HG02870 (cell line): ENCODE measurements at regions not wholly inside any gene's neighbourhood (a gene's known extent, or its start where the extent isn't known, plus 50 kb on each side); places are given as distances from the start of the nearest gene placed in this dataset.

Source experiments
- ATAC-seq: cut with Tn5 transposase; IDR thresholded peaks from one replicate; pipeline ENCODE4 v1.9.1; 2021; ENCODE audit warnings: mild to moderate bottlenecking, moderate library complexity; ENCODE audit not compliant: unreplicated experiment

DNA sequence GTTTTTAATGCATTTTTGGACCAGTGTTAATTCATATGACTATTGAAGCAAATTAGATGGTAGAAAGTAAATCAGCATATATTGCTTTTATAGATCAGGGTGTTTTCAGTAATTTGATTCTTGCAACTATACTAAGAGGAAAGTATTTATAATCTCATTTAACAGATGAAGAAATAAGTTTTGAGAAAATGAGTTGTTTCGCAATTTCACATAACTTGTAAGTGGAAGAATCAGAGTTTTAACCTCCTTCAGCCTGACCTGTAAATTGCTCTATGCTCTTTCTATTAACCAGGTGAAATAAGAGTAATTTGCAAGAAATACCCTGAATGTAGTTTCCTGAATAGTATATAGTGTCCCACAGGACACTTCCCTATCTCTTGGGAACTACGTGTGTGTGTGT is 1106.8 kb upstream of the RAG2 start:
- ATAC-seq: no peak

DNA sequence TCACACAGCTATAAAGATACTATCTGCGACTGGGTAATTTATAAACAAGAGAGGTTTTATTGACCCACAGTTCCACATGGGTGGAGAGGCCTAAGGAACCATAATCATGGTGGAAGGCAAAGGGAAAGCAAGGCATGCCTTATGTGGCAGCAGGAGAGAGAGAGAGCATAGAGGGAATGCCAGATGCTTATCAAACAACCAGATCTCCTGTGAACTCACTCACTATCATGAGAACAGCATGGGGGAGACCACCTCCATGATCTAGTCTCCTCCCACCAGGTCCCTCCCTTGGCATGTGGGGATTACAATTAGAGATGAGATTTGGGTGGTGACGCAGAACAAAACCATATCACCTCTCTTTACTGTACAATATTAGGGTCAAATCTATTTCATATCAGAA is 1101.6 kb upstream of the RAG2 start:
- no peak for ATAC-seq

DNA sequence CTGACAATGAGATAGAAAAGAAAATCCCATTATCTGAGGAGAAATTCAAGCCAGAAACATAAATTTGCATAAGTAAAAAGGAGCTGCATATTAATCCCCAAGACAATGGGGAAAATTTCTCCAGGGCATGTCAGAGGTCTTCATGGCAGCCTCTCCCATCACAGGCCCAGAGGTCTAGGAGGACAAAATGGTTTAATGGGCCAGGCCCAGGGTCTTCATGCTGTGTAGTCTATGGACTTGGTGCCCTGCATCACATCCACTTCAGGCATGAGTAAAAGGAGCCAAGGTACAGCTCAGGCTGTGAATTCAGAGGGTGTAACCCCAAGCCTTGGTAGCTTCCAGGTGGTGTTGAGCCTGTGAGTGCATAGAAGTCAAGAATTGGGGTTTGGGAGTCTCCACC is 1097.2 kb upstream of the RAG2 start:
- no peak for ATAC-seq

DNA sequence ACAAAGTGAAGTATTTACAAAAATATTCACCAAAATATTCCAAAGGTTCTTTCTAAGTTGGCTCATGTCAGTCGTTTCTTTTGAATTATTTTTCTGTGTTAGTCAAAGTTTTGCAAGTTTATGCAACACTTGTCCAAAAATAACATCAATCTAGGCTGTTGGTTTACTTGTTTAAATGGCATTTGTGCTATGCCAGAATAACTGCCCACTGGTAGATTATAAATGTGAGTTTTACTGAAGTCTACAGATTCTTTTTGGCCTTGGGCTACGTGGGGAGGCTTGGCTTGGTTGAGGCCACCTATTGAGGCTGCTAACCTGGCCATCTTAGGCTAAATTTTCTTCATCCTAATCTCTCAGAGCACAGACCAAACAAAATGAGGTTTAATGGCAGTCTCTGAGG is 1091.9 kb upstream of the RAG2 start:
- ATAC-seq: no peak

DNA sequence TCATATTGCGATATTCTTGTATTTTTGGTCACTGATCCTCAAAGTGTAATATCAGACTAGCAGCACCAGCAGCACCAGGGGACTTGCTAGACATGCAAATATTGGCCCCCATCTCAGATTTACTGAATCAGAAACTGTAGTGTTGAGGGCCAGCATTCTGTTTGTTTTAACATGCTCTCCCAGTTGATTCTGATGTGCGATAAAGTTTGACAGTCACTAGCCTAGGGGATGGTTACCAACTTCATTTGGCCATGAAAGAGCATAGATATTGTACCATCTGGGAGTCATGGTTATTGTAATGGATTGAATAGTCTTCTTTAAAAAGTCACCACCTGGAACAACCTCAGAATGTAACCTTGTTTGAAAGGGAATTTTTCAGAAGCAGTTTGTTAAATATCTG is 1090.4 kb upstream of the RAG2 start:
- no peak for ATAC-seq

DNA sequence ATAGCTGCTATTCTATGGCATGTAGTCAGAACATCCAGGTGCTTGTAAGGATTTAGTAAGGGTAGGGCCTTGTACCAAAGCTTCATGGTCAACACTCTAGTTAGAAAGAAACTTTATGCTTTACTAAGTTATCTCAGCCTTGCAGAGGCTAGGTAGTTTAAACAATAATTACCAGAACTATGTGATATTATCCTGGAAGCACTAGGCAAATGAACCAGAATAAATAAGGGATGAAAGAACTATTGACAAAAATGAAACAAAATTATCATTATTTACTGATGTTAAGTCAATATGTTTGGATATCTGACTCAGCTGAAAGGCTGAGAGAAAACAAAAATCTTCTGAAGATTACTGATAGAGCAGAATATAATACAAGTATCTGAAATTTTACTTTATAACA is 1089.1 kb upstream of the RAG2 start:
- no peak for ATAC-seq

DNA sequence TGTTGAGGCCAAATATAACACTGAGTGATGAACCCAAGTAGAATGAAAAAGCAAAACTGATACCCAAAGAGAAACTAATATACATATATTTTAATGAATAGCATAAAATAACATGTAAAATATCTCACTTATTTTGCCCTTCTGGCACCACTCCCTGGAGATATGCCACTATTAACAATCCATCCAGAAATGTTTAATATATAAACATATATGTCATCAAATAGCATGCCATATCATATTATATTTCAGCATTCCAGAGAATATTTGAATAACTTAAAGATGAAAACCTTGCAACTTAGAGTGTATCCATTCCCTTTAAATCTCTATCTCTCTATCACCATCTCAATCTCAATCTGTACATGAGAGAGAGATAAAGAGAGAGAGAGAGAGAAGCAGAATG is 1073.3 kb upstream of the RAG2 start:
- no peak for ATAC-seq

DNA sequence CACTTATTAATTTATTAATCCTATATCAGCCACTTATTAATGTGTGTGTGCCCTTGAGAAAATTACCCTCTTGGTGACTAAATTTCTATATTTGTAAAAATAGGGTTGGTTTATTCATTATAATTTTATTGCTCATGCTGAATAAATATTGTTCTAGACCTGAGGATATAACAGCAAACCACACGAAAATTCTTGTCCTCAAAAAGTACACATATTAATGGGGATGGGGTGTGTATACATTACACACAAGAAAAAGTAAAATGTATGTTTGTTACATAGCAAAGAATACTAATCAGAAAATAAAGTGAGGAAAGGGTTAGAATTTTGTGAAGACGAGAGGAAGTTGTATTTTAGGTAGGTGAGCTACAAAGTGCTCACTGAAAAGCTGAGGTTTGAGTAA is 1068.9 kb upstream of the RAG2 start:
- ATAC-seq: no peak

DNA sequence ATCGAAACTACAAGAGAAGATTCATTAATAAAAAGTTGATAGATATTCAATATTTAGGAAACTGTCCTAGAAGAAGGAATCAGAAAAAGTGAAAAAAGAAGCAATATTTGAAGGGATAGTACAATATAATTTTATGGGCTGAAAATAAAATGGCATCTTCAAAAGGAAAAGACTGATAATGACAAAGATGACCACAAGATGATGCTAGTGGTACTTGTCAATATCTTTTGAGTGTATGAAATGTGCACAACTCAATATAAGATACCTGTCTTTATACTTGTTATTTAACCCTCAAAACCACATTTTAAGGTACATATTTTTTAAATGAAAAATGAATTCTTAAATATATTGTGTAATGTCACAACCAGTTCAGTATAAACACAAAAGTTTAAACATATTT is 1059.6 kb upstream of the RAG2 start:
- no peak for ATAC-seq

DNA sequence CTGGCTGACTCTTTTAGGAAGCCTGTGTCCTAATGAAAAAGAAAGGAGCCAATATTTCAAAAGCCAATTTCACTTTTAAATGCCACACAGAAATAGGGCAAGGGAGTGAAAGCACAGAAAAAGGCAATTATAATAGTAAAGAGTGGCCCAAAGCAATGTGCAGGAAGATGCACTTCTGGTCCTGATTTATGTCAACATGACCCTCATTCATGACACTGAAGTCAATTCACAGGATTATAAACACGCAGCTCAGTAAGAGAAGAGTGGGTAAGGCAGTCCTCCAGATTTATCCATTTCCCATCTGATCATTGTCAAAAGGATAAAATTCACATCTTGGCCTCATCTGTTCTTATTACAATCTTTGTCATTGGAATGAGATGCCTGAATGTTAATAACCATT is 1049.7 kb upstream of the RAG2 start:
- ATAC-seq: no peak

DNA sequence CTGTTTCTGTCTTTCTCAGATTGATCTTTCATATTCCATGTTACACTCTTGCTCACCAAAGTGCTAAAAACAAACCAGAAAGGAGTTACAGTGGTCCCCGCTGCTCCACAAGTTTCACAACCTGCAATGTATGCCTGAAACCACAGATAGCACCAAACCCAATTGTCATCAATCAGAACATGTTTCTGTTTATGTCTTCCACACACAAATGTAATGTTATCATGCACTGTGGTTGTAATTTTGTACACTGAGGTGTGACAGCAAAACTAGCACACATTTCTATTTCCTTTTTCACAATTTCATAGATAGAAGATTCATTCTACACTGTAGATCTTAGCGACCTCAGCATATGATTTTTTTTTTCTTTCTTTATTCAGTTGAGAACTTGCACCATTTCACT is 1045.9 kb upstream of the RAG2 start:
- ATAC-seq: no peak

DNA sequence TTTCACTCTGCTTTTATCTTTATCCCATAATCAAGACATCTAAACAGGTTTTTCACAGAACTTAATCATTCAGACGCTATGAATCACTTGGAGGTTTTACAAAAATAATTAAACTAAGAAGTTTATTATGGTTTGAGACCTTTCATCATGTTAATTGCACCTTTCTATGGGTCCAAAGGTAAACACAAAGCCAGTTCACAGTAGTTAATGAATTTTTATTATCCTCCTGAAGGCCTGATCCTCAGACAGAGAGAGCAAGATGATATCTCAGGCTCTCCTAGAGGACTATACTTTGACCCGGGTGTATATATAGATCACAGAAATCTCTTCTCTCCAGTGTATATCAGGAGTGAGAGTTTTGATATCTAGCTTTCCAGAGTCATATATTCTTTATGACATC is 1044.3 kb upstream of the RAG2 start:
- no peak for ATAC-seq

DNA sequence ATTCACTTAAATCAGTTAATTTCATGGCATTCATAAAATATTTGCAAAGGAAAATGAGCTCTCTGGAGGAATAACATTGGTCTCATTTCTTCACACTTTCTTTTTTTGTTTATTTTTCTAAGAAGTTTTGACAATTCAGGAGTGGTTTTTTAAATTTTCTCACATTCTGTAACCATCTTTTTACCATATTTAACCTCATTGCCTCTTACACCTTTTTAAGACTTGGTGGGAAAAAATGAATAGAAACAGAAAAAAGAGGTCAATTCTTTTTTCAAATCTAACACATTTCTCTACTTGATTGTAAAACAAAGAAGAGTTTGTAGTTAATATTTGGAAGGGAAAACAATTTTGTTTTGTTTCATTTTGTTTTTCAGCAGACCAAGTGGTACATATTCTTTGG is 1034.7 kb upstream of the RAG2 start:
- no peak for ATAC-seq

DNA sequence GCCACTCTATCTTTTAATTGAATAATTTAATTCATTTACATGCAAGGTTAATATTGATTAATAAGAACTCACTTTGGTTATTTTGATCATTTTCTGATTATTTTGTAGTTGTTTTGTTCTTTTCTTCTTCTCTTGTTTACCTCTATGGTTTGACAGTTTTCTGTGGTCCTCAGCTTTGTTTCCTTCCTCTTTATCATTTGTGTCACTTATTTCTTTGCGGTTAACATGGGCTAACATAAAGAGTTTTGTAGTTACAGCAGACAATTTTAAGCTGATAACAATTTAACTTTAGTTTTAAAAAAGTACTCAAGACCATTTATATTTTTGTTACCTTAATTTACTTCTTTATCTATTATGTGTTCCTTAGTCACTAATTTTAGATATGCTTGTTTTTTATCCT is 1032.8 kb upstream of the RAG2 start:
- ATAC-seq: no peak

DNA sequence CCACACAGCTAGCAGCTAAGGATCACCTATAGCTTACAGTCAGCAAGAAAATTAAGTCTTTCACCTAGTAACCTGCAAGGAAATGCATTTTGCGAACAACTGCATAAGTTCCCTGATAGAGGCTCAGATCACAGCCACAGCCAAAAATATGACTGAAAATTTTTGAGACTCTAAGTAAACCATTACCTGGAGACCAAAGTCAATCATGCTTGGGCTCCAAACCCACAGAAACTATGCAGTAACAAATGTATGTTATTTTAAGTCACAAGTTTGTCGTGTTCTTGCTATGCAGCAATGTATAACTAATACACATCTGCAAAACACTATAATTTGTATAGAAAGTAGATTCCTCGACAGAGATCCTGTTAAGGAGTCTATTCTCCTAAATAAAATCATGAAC is 1025.7 kb upstream of the RAG2 start:
- no peak for ATAC-seq

DNA sequence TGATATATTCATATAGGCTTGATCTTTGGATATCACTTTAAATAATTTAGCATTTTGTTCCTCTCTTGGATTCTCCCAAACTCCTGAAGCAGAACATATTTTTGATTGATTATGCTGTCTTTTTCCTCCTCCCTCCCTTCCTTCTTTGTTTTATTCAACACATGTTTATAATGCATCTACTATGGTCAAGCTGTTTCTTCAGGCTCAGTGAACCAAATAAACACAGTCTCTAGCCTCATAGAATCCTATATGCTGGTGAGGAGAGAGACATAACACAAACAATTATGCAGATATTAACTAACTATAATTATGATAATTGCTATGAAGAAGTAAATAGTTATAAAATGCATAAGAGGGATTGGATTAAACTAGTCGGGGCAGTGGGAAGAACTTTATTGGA is 1023.6 kb upstream of the RAG2 start:
- ATAC-seq: no peak

DNA sequence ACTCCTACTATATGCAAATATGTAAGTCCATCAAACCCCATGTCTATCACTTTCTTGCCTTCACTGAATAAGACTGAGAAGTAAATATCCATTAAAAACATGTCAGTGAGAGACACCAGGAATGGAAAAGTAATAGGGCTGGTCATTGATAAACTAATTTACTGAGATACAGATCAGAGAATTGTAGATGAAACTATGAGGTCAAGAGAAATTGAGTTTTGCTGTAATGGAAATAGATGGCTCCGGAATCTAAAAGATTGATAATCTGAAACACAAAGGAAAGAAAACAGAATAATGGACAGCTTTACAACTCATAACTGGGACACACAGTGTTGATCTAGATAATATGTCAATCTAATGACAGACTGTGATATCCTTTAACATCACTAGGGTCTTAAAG is 1018.3 kb upstream of the RAG2 start:
- no peak for ATAC-seq

DNA sequence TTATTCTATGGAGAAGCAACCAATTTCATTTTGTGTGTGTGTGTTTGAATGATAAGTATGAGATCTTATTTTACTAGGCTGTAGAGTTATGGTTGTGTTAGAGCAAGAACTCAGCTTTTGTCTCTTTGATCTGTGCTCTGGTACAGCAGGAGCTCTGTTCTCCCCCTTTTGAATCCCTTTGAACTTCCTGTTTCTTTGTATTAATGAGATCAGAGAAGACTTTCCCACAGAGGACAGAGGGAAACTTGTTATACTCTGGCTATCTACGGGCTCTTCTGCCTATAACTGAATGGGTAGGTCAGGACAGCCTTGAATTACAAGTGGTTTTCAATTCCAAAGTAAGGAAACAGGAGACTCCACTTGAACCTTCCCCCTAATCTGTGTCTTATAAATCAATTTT is 1015.0 kb upstream of the RAG2 start:
- no peak for ATAC-seq

DNA sequence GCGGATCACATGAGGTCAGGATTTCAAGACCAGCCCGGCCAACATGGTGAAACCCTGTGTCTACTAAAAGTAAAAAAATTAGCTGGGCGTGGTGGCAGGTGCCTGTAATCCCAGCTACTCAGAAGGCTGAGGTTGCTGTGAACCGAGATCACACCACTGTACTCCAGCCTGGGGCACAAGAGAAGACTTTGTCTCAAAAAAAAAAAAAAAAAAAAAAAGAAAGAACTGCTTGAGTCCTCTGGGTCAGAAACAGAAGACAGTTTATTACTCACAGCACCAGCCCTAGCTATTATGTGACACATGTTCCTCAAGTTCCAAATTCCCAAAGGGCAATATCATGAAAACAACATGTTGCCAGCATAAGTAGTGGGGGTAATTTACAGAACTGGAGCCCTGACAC is 1014.1 kb upstream of the RAG2 start:
- ATAC-seq: no peak

DNA sequence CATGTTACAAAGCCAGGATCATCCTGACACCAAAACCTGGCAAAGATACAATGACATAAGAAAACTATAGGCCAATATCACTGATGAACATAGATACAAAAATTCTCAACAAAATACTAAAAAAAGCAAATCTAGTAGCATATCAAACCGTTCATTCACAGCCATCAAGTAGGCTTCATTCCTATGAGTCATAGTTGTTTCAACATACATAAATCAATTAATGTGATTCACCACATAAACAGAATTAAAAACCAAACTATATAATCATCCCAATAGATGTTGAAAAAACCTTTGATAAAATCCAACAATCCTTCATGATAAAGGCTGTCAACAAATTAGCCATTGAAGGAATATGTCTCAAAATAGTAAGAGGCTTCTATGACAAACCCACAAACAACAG is 1007.2 kb upstream of the RAG2 start:
- ATAC-seq: no peak

DNA sequence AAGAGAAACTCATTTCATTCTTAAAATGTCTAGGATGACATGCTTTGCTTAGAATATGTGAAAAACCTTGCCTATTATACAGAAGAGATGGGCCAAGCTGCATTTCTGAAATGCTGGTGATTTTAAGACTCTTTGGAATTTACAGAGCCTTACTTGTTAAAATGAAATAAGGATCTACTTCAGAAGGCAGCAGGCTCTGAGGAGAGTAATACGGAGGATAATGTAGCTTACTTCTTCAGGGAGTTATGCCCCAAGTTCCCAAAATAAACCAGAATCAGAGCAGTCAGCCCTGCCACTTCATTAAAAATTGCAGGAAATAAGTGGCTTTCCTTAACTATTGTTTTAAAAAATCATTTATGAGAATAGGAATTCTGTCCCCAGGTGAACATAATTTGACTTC is 1000.3 kb upstream of the RAG2 start:
- no peak for ATAC-seq

DNA sequence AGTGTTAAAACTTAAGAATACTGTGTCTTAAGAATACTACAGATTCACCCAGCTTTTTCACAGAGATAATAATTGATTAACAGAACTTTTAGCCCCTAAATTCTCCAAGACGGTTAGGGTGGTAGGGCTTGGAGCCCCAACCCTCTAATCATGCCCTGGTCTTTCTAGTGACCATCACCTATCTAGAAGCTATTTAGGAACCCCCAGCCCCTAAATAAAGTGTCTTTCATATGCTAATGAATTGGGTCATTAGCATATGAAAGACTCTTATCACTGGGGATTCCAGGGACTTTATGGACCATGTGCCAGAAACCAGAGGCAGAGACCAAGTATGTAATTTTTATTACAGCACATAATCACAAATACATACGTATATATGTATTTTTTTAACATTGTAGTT is 999.7 kb upstream of the RAG2 start:
- no peak for ATAC-seq

DNA sequence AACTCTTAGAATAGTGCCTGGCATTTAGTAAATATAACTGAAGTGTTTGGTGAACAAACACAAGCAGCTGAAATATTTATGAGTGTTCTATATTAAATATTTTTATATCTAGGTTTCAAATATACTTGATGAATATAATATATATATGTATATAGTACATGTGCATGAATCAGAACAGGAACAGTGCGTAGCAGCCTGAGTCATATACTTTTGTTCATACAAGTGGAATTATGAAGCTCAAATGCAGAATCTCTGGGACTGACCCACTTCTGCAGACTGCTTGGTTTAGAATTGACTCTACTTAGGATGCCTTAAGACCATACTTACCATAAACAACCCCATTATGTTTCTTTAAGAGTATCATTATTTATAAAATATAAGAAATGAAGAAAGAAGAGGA is 997.8 kb upstream of the RAG2 start:
- no peak for ATAC-seq

DNA sequence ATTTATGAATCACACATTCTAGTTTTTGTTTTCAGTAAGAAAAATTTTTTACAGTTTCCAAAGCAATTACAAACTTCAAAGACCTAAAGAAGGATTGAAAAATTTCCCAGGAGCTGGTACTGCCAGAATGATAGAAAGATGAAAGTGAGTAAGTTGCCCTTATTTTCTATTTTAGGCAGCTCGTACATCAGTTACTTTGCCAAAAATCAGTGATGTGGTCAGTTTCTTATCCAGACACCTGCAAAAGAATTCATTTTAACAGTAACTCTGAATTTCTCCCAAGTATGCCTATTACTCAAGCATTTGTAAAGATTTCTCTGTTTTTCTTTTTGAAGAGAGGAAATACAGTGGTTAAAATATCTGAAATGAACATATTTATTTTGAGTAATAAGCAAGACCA is 976.3 kb upstream of the RAG2 start:
- ATAC-seq: no peak
